ENCODE measurements at regions not wholly inside any gene's neighbourhood (a gene's known extent, or its start where the extent isn't known, plus 50 kb on each side); places are given as distances from the start of the nearest gene placed in this dataset.
A peak's percentile ranks its signal among the peaks of the same experiment; 100 is the strongest.

DNA sequence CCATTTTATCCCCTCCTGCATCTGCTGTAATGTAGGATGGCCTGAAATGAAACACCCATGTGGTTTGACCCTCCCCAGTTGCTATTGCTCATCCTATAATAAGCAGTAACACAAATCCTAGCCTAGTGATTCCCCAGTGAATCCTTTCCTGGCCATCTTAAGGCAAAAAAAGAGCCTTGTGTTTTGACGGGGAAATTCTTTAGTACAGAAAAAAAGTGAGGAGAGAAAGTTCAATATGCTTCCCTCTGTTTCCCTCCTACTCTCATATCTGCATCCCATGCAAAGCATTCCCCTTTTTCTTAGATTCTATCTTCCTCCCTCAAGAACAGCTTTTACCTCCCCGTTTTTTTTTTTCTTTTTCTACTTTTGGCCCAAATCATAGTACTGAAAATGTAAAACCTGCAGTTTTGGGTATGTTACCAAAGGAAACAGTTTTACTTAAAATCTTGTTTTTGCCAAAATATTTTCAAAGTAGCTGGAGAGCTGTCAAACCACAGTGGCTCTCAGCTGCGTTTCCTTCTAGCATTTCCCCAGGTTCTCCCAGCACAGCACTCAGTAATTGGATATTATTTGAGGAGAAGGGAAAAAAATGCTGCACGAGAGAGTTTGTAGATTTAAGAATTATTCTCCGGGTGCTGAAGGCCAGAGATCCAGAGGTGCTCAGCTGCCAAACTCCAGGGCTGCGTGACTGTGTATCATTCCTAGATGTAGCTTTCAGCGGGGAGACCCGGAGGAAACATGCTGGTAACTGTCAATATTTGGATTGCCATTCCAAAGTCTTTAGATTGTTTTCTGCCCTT lies 321.4 kb downstream of the NPR3 start:
- TF ChIP-seq POLR2A (IDR thresholded peaks at IDR 0.05) = no peak
- TF ChIP-seq, protein P1, sequence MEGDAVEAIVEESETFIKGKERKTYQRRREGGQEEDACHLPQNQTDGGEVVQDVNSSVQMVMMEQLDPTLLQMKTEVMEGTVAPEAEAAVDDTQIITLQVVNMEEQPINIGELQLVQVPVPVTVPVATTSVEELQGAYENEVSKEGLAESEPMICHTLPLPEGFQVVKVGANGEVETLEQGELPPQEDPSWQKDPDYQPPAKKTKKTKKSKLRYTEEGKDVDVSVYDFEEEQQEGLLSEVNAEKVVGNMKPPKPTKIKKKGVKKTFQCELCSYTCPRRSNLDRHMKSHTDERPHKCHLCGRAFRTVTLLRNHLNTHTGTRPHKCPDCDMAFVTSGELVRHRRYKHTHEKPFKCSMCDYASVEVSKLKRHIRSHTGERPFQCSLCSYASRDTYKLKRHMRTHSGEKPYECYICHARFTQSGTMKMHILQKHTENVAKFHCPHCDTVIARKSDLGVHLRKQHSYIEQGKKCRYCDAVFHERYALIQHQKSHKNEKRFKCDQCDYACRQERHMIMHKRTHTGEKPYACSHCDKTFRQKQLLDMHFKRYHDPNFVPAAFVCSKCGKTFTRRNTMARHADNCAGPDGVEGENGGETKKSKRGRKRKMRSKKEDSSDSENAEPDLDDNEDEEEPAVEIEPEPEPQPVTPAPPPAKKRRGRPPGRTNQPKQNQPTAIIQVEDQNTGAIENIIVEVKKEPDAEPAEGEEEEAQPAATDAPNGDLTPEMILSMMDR (IDR thresholded peaks at IDR 0.05 in 4 of 5, conservative IDR thresholded peaks at IDR 0.05 in 1 of 5) = no peak
- intact Hi-C loops (cut with DNase I; ENCODE audit: low total_unique reads) (no loop called here), in situ Hi-C loops (cut with MboI; ENCODE audit: low sequenced_read_pairs in 4 of 4) (no loop called here)
- H3K27me3 ChIP-seq = no peaks in the 10 kb centered on the region
- H3K27ac ChIP-seq = no peak overlapping the region
- H3K4me3 ChIP-seq = no peak overlapping the region
- H3K36me3 ChIP-seq = no peaks in the 10 kb centered on the region
- no peaks in the 10 kb centered on the region for H3K9me3 ChIP-seq
- DNase-seq (no peak), ATAC-seq (peak in 1 of 2 donors; percentile 24)
- H3K4me1 ChIP-seq = no peaks in the 10 kb centered on the region

DNA sequence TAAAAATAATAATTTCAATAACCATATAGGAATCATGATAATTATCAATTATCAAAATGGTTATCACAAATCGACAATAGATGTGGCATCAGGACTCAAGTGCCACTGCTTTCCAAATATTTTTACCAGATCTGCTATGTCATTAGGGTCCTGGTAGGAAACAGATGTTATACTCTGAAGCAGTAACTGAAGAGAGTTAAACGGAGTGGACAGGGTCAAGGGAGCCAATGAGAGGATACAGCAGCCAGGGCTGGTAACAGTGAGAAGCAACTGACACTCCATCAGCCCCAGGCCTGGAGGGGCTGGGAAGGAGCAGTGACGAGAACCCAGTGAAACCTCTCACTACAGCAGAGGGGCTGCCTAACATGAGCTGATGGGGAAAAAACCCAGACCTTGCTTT lies 322.4 kb downstream of the NPR3 start:
- TF ChIP-seq POLR2A (IDR thresholded peaks at IDR 0.05) = no peak
- TF ChIP-seq, protein P1 (IDR thresholded peaks at IDR 0.05 in 4 of 5, conservative IDR thresholded peaks at IDR 0.05 in 1 of 5) = no peak
- in situ Hi-C loops (cut with MboI; ENCODE audit: low sequenced_read_pairs in 4 of 4) (no loop called here), intact Hi-C loops (cut with DNase I; ENCODE audit: low total_unique reads) (no loop called here)
- Histone ChIP-seq H3K27me3 (no peaks in the 10 kb centered on the region), H3K27ac (no peak overlapping the region), H3K36me3 (no peaks in the 10 kb centered on the region), H3K9me3 (no peaks in the 10 kb centered on the region), H3K4me1 (no peaks in the 10 kb centered on the region), H3K4me3 (no peak overlapping the region)
- no peak for DNase-seq
- ATAC-seq = no peak

DNA sequence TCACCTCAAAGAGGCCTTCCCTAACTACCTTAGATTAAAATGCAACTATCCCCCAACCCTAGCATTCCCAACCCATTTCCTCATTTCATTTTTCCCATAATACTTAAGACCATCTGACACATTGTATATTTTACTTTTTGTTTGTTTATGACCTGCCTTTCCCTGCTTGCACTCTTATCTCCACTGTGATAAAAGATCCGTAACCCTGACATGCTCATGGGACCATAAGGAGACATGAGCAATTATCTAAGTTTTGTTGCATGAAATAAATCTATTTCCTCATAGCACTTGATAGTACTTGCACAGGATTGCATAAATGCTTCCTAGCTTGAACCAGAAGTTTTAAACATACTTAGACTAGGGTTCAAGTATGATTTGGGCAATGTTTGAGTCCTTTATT lies 323.7 kb downstream of the NPR3 start:
- H3K9me3 ChIP-seq = no peaks in the 10 kb centered on the region
- H3K27me3 ChIP-seq = no peaks in the 10 kb centered on the region
- intact Hi-C loops (cut with DNase I; ENCODE audit: low total_unique reads) = no loop called here
- no peaks in the 10 kb centered on the region for H3K36me3 ChIP-seq
- no peak overlapping the region for H3K4me3 ChIP-seq
- no peaks in the 10 kb centered on the region for H3K4me1 ChIP-seq
- TF ChIP-seq, protein P1 (IDR thresholded peaks at IDR 0.05 in 4 of 5, conservative IDR thresholded peaks at IDR 0.05 in 1 of 5) = no peak
- no peak for TF ChIP-seq POLR2A (IDR thresholded peaks at IDR 0.05)
- H3K27ac ChIP-seq = no peak overlapping the region
- ATAC-seq = no peak
- in situ Hi-C loops (cut with MboI; ENCODE audit: low sequenced_read_pairs in 4 of 4) = no loop called here
- DNase-seq = no peak

DNA sequence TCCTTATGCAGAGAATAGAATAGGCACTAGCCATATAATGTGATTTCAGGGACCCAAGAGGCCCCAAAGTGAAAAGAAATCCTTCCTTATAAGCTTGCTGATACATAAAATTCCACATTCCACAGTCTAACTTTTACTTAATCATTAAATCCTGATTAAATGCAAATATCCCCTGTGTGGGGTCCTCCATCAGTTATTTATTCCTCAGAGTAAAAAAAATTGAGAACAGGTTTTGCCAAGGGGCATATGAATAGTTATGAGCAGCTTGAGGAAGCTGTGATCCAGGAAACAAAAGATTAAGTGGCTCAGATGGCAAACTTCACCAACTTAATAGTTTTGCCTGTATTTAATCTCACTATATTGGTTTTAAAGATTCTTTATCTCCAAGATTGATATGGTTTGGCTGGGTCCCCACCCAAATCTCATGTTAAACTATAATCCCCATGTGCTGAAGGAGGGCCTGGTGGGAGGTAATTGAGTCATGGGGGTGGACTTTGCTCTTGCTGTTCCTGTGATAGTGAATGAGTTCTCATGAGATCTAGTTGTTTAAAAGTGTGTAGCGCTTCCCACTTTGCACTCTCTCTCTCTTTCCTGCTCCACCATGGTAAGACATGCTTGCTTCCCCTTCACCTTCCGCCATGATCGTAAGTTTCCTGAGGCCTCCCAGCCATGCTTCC lies 324.9 kb downstream of the NPR3 start:
- ATAC-seq (no peak), DNase-seq (no peak)
- intact Hi-C loops (cut with DNase I; ENCODE audit: low total_unique reads) (no loop called here), in situ Hi-C loops (cut with MboI; ENCODE audit: low sequenced_read_pairs in 4 of 4) (no loop called here)
- Histone ChIP-seq H3K4me3 (no peak overlapping the region), H3K27me3 (no peaks in the 10 kb centered on the region), H3K4me1 (no peaks in the 10 kb centered on the region), H3K36me3 (no peaks in the 10 kb centered on the region), H3K9me3 (no peaks in the 10 kb centered on the region), H3K27ac (no peak overlapping the region)
- TF ChIP-seq POLR2A (IDR thresholded peaks at IDR 0.05) = no peak
- TF ChIP-seq, protein P1 (IDR thresholded peaks at IDR 0.05 in 4 of 5, conservative IDR thresholded peaks at IDR 0.05 in 1 of 5) = no peak
